MM.1S (cell line): ENCODE measurements at regions not wholly inside any gene's neighbourhood (a gene's known extent, or its start where the extent isn't known, plus 50 kb on each side); places are given as distances from the start of the nearest gene placed in this dataset.

Experiments
- CTCF ChIP-seq: fragments of 300-600 bp; sonication (generic); IDR thresholded peaks from 2 replicates; pipeline ENCODE4 v1.5.1; 2016; ENCODE audit warnings: antibody characterized with exemption, low read length, mixed read lengths
- EZH2 ChIP-seq: fragments of 300-600 bp; sonication (generic); optimal IDR thresholded peaks from 2 replicates; pipeline ENCODE3; 2017; ENCODE audit warnings: low read depth, mild to moderate bottlenecking, antibody characterized with exemption, low read length, mixed read lengths

- TF ChIP-seq CTCF = no peak
- no peak for TF ChIP-seq EZH2
Measured at GRCh38 chr14:89701211-89702043, 253.1 kb downstream of the EFCAB11 start.
